ENCODE measurements at regions not wholly inside any gene's neighbourhood (a gene's known extent, or its start where the extent isn't known, plus 50 kb on each side); places are given as distances from the start of the nearest gene placed in this dataset.

DNA sequence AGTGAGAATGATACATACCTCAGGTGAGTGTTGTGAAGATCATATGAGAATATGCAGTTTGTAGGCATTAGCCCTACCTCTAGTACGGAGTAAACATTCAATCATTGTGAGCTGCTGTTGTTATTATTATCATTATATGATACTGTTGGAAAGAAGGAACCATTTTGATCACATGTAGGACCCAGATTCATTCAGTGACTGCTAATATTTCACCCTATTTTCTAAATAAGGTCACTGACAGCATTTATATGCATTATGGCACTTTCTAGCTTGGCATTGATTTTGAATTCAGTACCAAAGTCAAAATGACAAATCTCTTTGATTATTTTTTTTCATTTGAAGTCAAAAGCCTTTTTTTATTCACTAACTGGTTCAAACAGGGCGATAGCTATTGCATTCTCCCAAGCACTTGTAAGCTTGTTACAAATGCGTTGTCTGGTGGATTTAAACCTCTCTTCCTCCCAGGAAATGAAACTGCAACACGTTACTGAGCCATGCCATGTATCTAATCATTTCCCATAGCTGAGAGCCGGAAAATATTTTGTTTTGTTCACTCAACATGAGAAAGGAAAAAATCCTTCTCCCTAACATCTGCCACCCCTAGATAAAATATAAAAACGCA, 320.8 kb upstream of the SGCD start:
- TF ChIP-seq FOXP2 (optimal IDR thresholded peaks at IDR 0.05; ENCODE audit: borderline replicate concordance, extremely low read depth, extremely low read length, insufficient read depth) (no peak), TAF1 (IDR thresholded peaks at IDR 0.05; ENCODE audit: borderline replicate concordance, insufficient read depth, low read length) (no peak), SIN3A (IDR thresholded peaks at IDR 0.05; ENCODE audit: borderline replicate concordance, insufficient read depth, low read length) (no peak), POLR2AphosphoS5 (IDR thresholded peaks at IDR 0.05; ENCODE audit: low read depth, low read length) (no peak)
- TF ChIP-seq, protein P1, sequence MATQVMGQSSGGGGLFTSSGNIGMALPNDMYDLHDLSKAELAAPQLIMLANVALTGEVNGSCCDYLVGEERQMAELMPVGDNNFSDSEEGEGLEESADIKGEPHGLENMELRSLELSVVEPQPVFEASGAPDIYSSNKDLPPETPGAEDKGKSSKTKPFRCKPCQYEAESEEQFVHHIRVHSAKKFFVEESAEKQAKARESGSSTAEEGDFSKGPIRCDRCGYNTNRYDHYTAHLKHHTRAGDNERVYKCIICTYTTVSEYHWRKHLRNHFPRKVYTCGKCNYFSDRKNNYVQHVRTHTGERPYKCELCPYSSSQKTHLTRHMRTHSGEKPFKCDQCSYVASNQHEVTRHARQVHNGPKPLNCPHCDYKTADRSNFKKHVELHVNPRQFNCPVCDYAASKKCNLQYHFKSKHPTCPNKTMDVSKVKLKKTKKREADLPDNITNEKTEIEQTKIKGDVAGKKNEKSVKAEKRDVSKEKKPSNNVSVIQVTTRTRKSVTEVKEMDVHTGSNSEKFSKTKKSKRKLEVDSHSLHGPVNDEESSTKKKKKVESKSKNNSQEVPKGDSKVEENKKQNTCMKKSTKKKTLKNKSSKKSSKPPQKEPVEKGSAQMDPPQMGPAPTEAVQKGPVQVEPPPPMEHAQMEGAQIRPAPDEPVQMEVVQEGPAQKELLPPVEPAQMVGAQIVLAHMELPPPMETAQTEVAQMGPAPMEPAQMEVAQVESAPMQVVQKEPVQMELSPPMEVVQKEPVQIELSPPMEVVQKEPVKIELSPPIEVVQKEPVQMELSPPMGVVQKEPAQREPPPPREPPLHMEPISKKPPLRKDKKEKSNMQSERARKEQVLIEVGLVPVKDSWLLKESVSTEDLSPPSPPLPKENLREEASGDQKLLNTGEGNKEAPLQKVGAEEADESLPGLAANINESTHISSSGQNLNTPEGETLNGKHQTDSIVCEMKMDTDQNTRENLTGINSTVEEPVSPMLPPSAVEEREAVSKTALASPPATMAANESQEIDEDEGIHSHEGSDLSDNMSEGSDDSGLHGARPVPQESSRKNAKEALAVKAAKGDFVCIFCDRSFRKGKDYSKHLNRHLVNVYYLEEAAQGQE (IDR thresholded peaks at IDR 0.05; ENCODE audit: insufficient read depth in 1 of 2, low read depth in 2 of 2, low read length in 2 of 2) = no peak

DNA sequence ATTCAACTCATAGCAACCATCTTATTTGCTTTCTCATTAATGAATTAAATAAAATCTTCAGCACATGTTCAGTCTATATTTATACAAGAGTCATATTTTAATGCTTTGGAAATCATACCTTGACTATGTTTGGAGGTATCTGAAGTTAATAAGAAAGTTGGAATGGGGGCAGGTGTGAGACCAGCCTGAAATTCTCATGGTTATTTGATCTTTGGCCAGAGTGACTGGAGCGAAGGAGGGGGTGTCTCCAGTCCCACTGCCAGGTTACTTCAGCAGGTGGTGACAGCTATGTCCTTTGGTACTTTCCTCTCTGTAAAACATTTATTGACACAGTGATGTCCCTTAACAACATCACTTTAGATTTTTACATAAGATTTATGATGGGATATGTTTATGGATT, 318.1 kb upstream of the SGCD start:
- no peak for TF ChIP-seq TAF1 (IDR thresholded peaks at IDR 0.05; ENCODE audit: borderline replicate concordance, insufficient read depth, low read length)
- TF ChIP-seq SIN3A (IDR thresholded peaks at IDR 0.05; ENCODE audit: borderline replicate concordance, insufficient read depth, low read length) = no peak
- no peak for TF ChIP-seq POLR2AphosphoS5 (IDR thresholded peaks at IDR 0.05; ENCODE audit: low read depth, low read length)
- TF ChIP-seq, protein P1 (IDR thresholded peaks at IDR 0.05; ENCODE audit: insufficient read depth in 1 of 2, low read depth in 2 of 2, low read length in 2 of 2) = no peak
- no peak for TF ChIP-seq FOXP2 (optimal IDR thresholded peaks at IDR 0.05; ENCODE audit: borderline replicate concordance, extremely low read depth, extremely low read length, insufficient read depth)

DNA sequence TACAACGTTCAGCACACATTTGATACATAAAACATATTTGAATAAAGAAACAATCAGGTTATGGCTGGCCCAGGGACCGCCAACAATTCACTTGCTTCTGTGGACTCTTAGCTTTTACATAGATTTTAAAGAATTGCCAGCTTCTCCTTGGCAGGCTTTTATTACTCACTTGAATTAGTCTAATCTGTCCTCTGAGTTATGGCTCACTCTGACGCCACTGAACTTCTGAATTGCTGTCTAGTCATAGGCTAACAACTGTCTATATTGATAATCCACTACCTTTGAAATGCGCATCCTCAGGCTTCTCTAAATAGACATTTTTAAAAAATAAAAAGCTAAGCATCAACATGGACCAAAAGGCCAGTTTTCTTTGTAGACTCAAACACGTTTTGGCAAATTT, 317.4 kb upstream of the SGCD start:
- no peak for TF ChIP-seq TAF1 (IDR thresholded peaks at IDR 0.05; ENCODE audit: borderline replicate concordance, insufficient read depth, low read length)
- no peak for TF ChIP-seq FOXP2 (optimal IDR thresholded peaks at IDR 0.05; ENCODE audit: borderline replicate concordance, extremely low read depth, extremely low read length, insufficient read depth)
- TF ChIP-seq, protein P1 (IDR thresholded peaks at IDR 0.05; ENCODE audit: insufficient read depth in 1 of 2, low read depth in 2 of 2, low read length in 2 of 2) = no peak
- no peak for TF ChIP-seq POLR2AphosphoS5 (IDR thresholded peaks at IDR 0.05; ENCODE audit: low read depth, low read length)
- no peak for TF ChIP-seq SIN3A (IDR thresholded peaks at IDR 0.05; ENCODE audit: borderline replicate concordance, insufficient read depth, low read length)

DNA sequence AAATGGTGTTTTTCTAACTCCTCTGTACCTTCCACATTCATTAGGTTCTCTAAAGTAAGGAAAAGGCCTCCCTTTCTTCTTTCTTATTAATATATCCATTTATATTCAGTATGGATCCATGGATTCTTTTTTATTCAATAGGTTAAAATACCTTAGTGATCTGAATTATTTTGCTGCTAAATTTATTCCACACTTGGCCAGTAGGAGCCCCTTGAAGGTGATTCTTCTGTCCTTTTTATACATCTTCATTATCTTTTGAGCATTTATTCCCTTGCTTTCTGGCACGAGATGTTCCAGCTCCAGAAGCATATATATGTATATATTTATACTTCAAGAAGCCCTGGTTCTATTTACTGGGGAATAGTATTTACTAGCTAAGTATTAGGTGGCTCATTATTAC, 311.8 kb upstream of the SGCD start:
- no peak for TF ChIP-seq TAF1 (IDR thresholded peaks at IDR 0.05; ENCODE audit: borderline replicate concordance, insufficient read depth, low read length)
- TF ChIP-seq, protein P1 (IDR thresholded peaks at IDR 0.05; ENCODE audit: insufficient read depth in 1 of 2, low read depth in 2 of 2, low read length in 2 of 2) = no peak
- TF ChIP-seq SIN3A (IDR thresholded peaks at IDR 0.05; ENCODE audit: borderline replicate concordance, insufficient read depth, low read length) = no peak
- TF ChIP-seq FOXP2 (optimal IDR thresholded peaks at IDR 0.05; ENCODE audit: borderline replicate concordance, extremely low read depth, extremely low read length, insufficient read depth) = no peak
- TF ChIP-seq POLR2AphosphoS5 (IDR thresholded peaks at IDR 0.05; ENCODE audit: low read depth, low read length) = no peak
